ENCODE measurements at regions not wholly inside any gene's neighbourhood (a gene's known extent, or its start where the extent isn't known, plus 50 kb on each side); places are given as distances from the start of the nearest gene placed in this dataset.

GRCh38 chr16:85350973-85351372 is 238.7 kb upstream of the CIBAR2 start:
- no peaks in the 10 kb centered on the region for H3F3A ChIP-seq (ENCODE audit: insufficient read depth, low read length, poor library complexity, severe bottlenecking)

GRCh38 chr16:85353013-85353412 is 240.7 kb upstream of the CIBAR2 start:
- H3K36me3 ChIP-seq (ENCODE audit: insufficient read depth, low read length), result no peaks in the 10 kb centered on the region
- H4K20me1 ChIP-seq (ENCODE audit: insufficient read depth), result no peaks in the 10 kb centered on the region
- H3K27ac ChIP-seq (ENCODE audit: low read length), result no peak overlapping the region
- H3K9ac ChIP-seq (ENCODE audit: low read length), result no peak overlapping the region
- no peak overlapping the region for H3K4me3 ChIP-seq (ENCODE audit: low read length)
- no peaks in the 10 kb centered on the region for H3K9me2 ChIP-seq (ENCODE audit: insufficient read depth, low read length)
- TF ChIP-seq SMC3 (conservative IDR thresholded peaks at IDR 0.05; ENCODE audit: poor library complexity) (no peak), TAF1 (IDR thresholded peaks at IDR 0.05; ENCODE audit: low read depth) (no peak), EZH2 (IDR thresholded peaks at IDR 0.05; ENCODE audit: borderline replicate concordance, insufficient read depth, low read length, poor library complexity, severe bottlenecking) (no peak), MXI1 (conservative IDR thresholded peaks at IDR 0.05; ENCODE audit: poor library complexity, severe bottlenecking) (no peak), POLR2AphosphoS5 (IDR thresholded peaks at IDR 0.05) (no peak), CTCF (IDR thresholded peaks at IDR 0.05; ENCODE audit: poor library complexity, severe bottlenecking) (no peak)
- TF ChIP-seq, protein P1, sequence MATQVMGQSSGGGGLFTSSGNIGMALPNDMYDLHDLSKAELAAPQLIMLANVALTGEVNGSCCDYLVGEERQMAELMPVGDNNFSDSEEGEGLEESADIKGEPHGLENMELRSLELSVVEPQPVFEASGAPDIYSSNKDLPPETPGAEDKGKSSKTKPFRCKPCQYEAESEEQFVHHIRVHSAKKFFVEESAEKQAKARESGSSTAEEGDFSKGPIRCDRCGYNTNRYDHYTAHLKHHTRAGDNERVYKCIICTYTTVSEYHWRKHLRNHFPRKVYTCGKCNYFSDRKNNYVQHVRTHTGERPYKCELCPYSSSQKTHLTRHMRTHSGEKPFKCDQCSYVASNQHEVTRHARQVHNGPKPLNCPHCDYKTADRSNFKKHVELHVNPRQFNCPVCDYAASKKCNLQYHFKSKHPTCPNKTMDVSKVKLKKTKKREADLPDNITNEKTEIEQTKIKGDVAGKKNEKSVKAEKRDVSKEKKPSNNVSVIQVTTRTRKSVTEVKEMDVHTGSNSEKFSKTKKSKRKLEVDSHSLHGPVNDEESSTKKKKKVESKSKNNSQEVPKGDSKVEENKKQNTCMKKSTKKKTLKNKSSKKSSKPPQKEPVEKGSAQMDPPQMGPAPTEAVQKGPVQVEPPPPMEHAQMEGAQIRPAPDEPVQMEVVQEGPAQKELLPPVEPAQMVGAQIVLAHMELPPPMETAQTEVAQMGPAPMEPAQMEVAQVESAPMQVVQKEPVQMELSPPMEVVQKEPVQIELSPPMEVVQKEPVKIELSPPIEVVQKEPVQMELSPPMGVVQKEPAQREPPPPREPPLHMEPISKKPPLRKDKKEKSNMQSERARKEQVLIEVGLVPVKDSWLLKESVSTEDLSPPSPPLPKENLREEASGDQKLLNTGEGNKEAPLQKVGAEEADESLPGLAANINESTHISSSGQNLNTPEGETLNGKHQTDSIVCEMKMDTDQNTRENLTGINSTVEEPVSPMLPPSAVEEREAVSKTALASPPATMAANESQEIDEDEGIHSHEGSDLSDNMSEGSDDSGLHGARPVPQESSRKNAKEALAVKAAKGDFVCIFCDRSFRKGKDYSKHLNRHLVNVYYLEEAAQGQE (IDR thresholded peaks at IDR 0.05; ENCODE audit: borderline replicate concordance), result no peak
- H3F3A ChIP-seq (ENCODE audit: insufficient read depth, low read length, poor library complexity, severe bottlenecking), result no peaks in the 10 kb centered on the region
- H3K4me2 ChIP-seq (ENCODE audit: low read length), result no peak overlapping the region
- H2AFZ ChIP-seq (ENCODE audit: low read depth, low read length), result no peak overlapping the region
- no peaks in the 10 kb centered on the region for H3K27me3 ChIP-seq (ENCODE audit: insufficient read depth, low read depth, low read length)
- no peaks in the 10 kb centered on the region for H3K79me2 ChIP-seq (replicated peaks; ENCODE audit: insufficient read depth, low read length)
- no peaks in the 10 kb centered on the region for H3K9me3 ChIP-seq (ENCODE audit: low read length)

More at GRCh38 chr16:85350973-85351372, 238.7 kb upstream of the CIBAR2 start:
- H3K4me2 ChIP-seq (ENCODE audit: low read length), result no peak overlapping the region
- no peaks in the 10 kb centered on the region for H3K79me2 ChIP-seq (replicated peaks; ENCODE audit: insufficient read depth, low read length)
- H3K4me3 ChIP-seq (ENCODE audit: low read length), result no peak overlapping the region
- no peaks in the 10 kb centered on the region for H3K9me2 ChIP-seq (ENCODE audit: insufficient read depth, low read length)
- no peaks in the 10 kb centered on the region for H3K9me3 ChIP-seq (ENCODE audit: low read length)
- H2AFZ ChIP-seq (ENCODE audit: low read depth, low read length), result no peak overlapping the region
- H3K27ac ChIP-seq (ENCODE audit: low read length), result no peak overlapping the region
- H3K36me3 ChIP-seq (ENCODE audit: insufficient read depth, low read length), result no peaks in the 10 kb centered on the region
- TF ChIP-seq MXI1 (conservative IDR thresholded peaks at IDR 0.05; ENCODE audit: poor library complexity, severe bottlenecking), result no peak
- TF ChIP-seq SMC3 (conservative IDR thresholded peaks at IDR 0.05; ENCODE audit: poor library complexity), result no peak
- no peak for TF ChIP-seq CTCF (IDR thresholded peaks at IDR 0.05; ENCODE audit: poor library complexity, severe bottlenecking)
- no peak for TF ChIP-seq TAF1 (IDR thresholded peaks at IDR 0.05; ENCODE audit: low read depth)
- TF ChIP-seq, protein P1 (IDR thresholded peaks at IDR 0.05; ENCODE audit: borderline replicate concordance), result no peak
- TF ChIP-seq EP300 (conservative IDR thresholded peaks at IDR 0.05; ENCODE audit: poor library complexity, severe bottlenecking), result no peak
- no peak for TF ChIP-seq POLR2AphosphoS5 (IDR thresholded peaks at IDR 0.05)
- TF ChIP-seq EZH2 (IDR thresholded peaks at IDR 0.05; ENCODE audit: borderline replicate concordance, insufficient read depth, low read length, poor library complexity, severe bottlenecking), result no peak
- TF ChIP-seq RAD21 (conservative IDR thresholded peaks at IDR 0.05), result no peak
- H4K20me1 ChIP-seq (ENCODE audit: insufficient read depth), result no peaks in the 10 kb centered on the region
- H3K9ac ChIP-seq (ENCODE audit: low read length), result no peak overlapping the region
- H3K27me3 ChIP-seq (ENCODE audit: insufficient read depth, low read depth, low read length), result no peaks in the 10 kb centered on the region
